ENCODE measurements at regions not wholly inside any gene's neighbourhood (a gene's known extent, or its start where the extent isn't known, plus 50 kb on each side); places are given as distances from the start of the nearest gene placed in this dataset.

DNA sequence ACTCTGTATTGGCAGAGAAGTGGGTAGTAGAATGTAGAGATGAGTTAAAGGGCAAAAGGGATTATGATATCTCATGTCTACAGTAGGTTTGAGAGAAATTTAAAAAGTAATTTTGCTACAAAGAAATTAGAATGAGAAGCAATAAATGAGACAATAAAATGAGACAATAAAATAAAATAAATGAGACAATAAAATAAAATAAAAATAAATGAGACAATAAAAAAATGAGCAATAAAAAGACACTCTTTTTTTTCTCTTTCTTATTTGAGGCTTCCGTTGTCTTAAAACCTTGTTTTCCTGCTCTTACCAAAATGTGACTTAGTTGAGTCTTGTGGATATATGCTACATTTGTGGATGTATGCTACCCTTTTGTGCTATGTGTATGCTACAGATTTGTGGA lies 615.4 kb upstream of the PKDCC start:
- TF ChIP-seq, protein P1, sequence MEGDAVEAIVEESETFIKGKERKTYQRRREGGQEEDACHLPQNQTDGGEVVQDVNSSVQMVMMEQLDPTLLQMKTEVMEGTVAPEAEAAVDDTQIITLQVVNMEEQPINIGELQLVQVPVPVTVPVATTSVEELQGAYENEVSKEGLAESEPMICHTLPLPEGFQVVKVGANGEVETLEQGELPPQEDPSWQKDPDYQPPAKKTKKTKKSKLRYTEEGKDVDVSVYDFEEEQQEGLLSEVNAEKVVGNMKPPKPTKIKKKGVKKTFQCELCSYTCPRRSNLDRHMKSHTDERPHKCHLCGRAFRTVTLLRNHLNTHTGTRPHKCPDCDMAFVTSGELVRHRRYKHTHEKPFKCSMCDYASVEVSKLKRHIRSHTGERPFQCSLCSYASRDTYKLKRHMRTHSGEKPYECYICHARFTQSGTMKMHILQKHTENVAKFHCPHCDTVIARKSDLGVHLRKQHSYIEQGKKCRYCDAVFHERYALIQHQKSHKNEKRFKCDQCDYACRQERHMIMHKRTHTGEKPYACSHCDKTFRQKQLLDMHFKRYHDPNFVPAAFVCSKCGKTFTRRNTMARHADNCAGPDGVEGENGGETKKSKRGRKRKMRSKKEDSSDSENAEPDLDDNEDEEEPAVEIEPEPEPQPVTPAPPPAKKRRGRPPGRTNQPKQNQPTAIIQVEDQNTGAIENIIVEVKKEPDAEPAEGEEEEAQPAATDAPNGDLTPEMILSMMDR (conservative IDR thresholded peaks at IDR 0.05 in 1 of 2, IDR thresholded peaks at IDR 0.05 in 1 of 2; ENCODE audit: low read depth in 1 of 2, low read length in 2 of 2), result no peak
- no peak for TF ChIP-seq EZH2 (IDR thresholded peaks at IDR 0.05; ENCODE audit: low read length, missing control alignments)

Data from fibroblast of lung (primary cell).